Sigmoid colon (tissue), 4 donors: ENCODE measurements at regions not wholly inside any gene's neighbourhood (a gene's known extent, or its start where the extent isn't known, plus 50 kb on each side); places are given as distances from the start of the nearest gene placed in this dataset.

Experiments
- CTCF ChIP-seq, 4 experiments: fragments of 450-650 bp in 3 of 4; fragments of 200-600 bp in 1 of 4; IDR thresholded peaks; one replicate each; pipeline ENCODE4 v1.5.1; 2016 to 2019; ENCODE audit warnings: antibody characterized with exemption in 4 of 4, mild to moderate bottlenecking in 3 of 4, moderate library complexity in 2 of 4
- EP300 ChIP-seq, 4 donors: sonication (generic); formaldehyde crosslinking; IDR thresholded peaks; one replicate each; pipeline ENCODE4 v1.6.1; 2017; ENCODE audit warnings: antibody characterized with exemption in 4 of 4
- POLR2A ChIP-seq, 2 donors: fragments of 450-650 bp; IDR thresholded peaks; one replicate each; pipeline ENCODE4 v1.6.1; 2016; ENCODE audit warnings: antibody characterized with exemption in 2 of 2, mild to moderate bottlenecking in 2 of 2, moderate library complexity in 2 of 2
- POLR2AphosphoS5 ChIP-seq, 4 donors: sonication (generic); formaldehyde crosslinking; IDR thresholded peaks; one replicate each; pipeline ENCODE4 v1.6.1; 2017; ENCODE audit warnings: antibody characterized with exemption in 4 of 4

- TF ChIP-seq CTCF (IDR thresholded peaks at IDR 0.05) = no peak
- no peak for TF ChIP-seq POLR2A (IDR thresholded peaks at IDR 0.05)
- TF ChIP-seq POLR2AphosphoS5 (IDR thresholded peaks at IDR 0.05) = no peak
- no peak for TF ChIP-seq EP300 (IDR thresholded peaks at IDR 0.05)
These were observed 166.9 kb upstream of the ROBO2 start for GRCh38 chr3:76872999-76873398.
